GM12891 (cell line): ENCODE measurements at regions not wholly inside any gene's neighbourhood (a gene's known extent, or its start where the extent isn't known, plus 50 kb on each side); places are given as distances from the start of the nearest gene placed in this dataset.

Source experiments
- PAX5 ChIP-seq: IDR thresholded peaks from 2 replicates; pipeline ENCODE4 v1.6.1; 2011; ENCODE audit warnings: low read length, moderate library complexity, mild to moderate bottlenecking; ENCODE audit not compliant: insufficient read depth, severe bottlenecking
- POLR2A ChIP-seq: IDR thresholded peaks from 2 replicates; pipeline ENCODE4 v1.6.1; 2011; ENCODE audit warnings: low read depth, low read length, control low read depth
- POLR2AphosphoS5 ChIP-seq: IDR thresholded peaks from 2 replicates; pipeline ENCODE4 v1.6.1; 2011; ENCODE audit warnings: low read depth, low read length, control low read depth
- SPI1 ChIP-seq: IDR thresholded peaks from 2 replicates; pipeline ENCODE4 v1.6.1; 2011; ENCODE audit warnings: low read depth, low read length, control low read depth
- TAF1 ChIP-seq: IDR thresholded peaks from 2 replicates; pipeline ENCODE4 v1.6.1; 2011; ENCODE audit warnings: low read depth, low read length, control low read depth

DNA sequence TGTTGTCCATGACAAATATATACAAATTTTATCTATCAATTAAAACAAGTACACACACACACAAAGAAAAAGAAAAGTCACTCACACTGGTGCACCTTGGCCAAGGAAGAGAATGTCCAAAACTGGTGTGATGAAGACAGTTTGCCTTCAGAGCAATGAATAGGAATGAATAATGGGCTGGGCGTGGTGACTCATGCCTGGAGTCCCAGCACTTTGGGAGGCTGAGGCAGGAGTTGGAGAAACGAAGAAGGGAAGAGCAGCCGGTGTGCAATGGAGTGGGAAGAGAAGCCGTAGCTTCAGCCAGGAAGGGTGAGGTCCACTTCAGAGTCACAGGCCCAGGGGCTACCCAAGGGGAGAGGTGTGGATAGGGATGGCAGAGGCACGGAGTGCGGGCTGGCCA, 253.6 kb downstream of the CCSER2 start:
- TF ChIP-seq POLR2A, result no peak
- TF ChIP-seq POLR2AphosphoS5, result no peak
- TF ChIP-seq SPI1, result no peak
- no peak for TF ChIP-seq TAF1
- TF ChIP-seq PAX5, result no peak
